ENCODE measurements at regions not wholly inside any gene's neighbourhood (a gene's known extent, or its start where the extent isn't known, plus 50 kb on each side); places are given as distances from the start of the nearest gene placed in this dataset.
"Not testable (repeated sequence)": the region's sequence is repeated elsewhere in the genome, so short reads cannot be mapped to it uniquely, and the experiment has no call there.

- no peak overlapping the region for H3K14ac ChIP-seq (replicated peaks; ENCODE audit: low read depth, low read length)
- no peak overlapping the region for H2BK5ac ChIP-seq (ENCODE audit: low read depth, low read length, poor library complexity, severe bottlenecking)
- H2BK20ac ChIP-seq (ENCODE audit: low read depth, low read length) = no peak overlapping the region
- no peak overlapping the region for H4K8ac ChIP-seq (ENCODE audit: low read depth in 2 of 2, low read length in 2 of 2)
- dilution Hi-C loops (cut with HindIII; ENCODE audit: low sequenced_read_pairs, unreplicated experiment) = no loop called here
- H3K4ac ChIP-seq (ENCODE audit: low read depth, low read length) = no peak overlapping the region
- no peak overlapping the region for H3K18ac ChIP-seq (ENCODE audit: low read depth, low read length)
- no peaks in the 10 kb centered on the region for H3K9me1 ChIP-seq (ENCODE audit: insufficient read depth, low read length)
- H3K9me3 ChIP-seq (ENCODE audit: control insufficient read depth, insufficient read depth, low read length) = no peaks in the 10 kb centered on the region
- H2BK120ac ChIP-seq (ENCODE audit: low read depth, low read length) = no peak overlapping the region
- H3K4me1 ChIP-seq (ENCODE audit: control insufficient read depth, insufficient read depth, low read length) = no peaks in the 10 kb centered on the region
- H4K91ac ChIP-seq (ENCODE audit: insufficient read depth, low read depth, low read length) = no peak overlapping the region
- no peaks in the 10 kb centered on the region for H3K79me1 ChIP-seq (ENCODE audit: low read depth in 1 of 2, low read length in 2 of 2)
- WGBS, 2 experiments (ENCODE audit: extremely low coverage in 2 of 2, insufficient read length in 1 of 2) = no CpG with 5 or more reads among the region's 5 CpGs
- no peak overlapping the region for H3K27ac ChIP-seq (ENCODE audit: insufficient read depth, low read length)
- H3K4me3 ChIP-seq (ENCODE audit: insufficient read depth, low read depth, low read length) = no peak overlapping the region
- peaks cover 3% of the 10 kb centered on the region for H3K27me3 ChIP-seq (ENCODE audit: control insufficient read depth, insufficient read depth, low read length)
- H3K4me2 ChIP-seq (ENCODE audit: low read depth, low read length) = no peak overlapping the region
- DNase-seq (no peak), ATAC-seq (ENCODE audit: low read depth) (peak; percentile 21; the same call in 1 of the 2 replicates)
- H2BK15ac ChIP-seq (ENCODE audit: low read depth, low read length) = no peak overlapping the region
- H4K5ac ChIP-seq (ENCODE audit: low read depth, low read length) = no peak overlapping the region
- no TSS peak for BruUV-seq (replicated peaks)
- no peak overlapping the region for H3K9ac ChIP-seq (ENCODE audit: low read depth, low read length)
- no peak overlapping the region for H2AK5ac ChIP-seq (ENCODE audit: low read depth, low read length)
- ChIA-PET CTCF (no interaction called here), POLR2A (ENCODE audit: unreplicated experiment) (no interaction called here)
- no peak overlapping the region for H2AFZ ChIP-seq (replicated peaks; ENCODE audit: low read length, poor library complexity)
- no peaks in the 10 kb centered on the region for H3K36me3 ChIP-seq (ENCODE audit: control insufficient read depth, insufficient read depth, low read length)
- no peaks in the 10 kb centered on the region for H4K20me1 ChIP-seq (ENCODE audit: insufficient read depth, low read length)
- H3K56ac ChIP-seq (ENCODE audit: extremely low read depth, insufficient read depth, low read length) = no peak overlapping the region
- intact Hi-C loops (cut with micrococcal nuclease) = no loop called here
- H2AK9ac ChIP-seq (replicated peaks; ENCODE audit: low read depth, low read length, poor library complexity) = no peak overlapping the region
- H3K23ac ChIP-seq (ENCODE audit: low read depth, low read length) = no peak overlapping the region
- in situ Hi-C loops (cut with MboI; ENCODE audit: low sequenced_read_pairs) = no loop called here
- TF ChIP-seq SMC3 (IDR thresholded peaks at IDR 0.05; ENCODE audit: low read depth, low read length) = no peak
- no peak for TF ChIP-seq MAZ (IDR thresholded peaks at IDR 0.05; ENCODE audit: borderline replicate concordance, low read depth, low read length)
- TF ChIP-seq RAD21 (IDR thresholded peaks at IDR 0.05; ENCODE audit: low read length) = no peak
- no peak for TF ChIP-seq MAFK (IDR thresholded peaks at IDR 0.05; ENCODE audit: low read depth, low read length)
- no peak for TF ChIP-seq RCOR1 (IDR thresholded peaks at IDR 0.05; ENCODE audit: insufficient replicate concordance, low read length)
- no peak for TF ChIP-seq MXI1 (IDR thresholded peaks at IDR 0.05; ENCODE audit: borderline replicate concordance, low read depth, low read length)
- TF ChIP-seq CEBPB (IDR thresholded peaks at IDR 0.05; ENCODE audit: low read depth, low read length) = no peak
- no peak for TF ChIP-seq RFX5 (IDR thresholded peaks at IDR 0.05; ENCODE audit: low read depth, low read length)
These were observed 103.1 kb upstream of the RHOBTB1 start for GRCh38 chr10:61047081-61047480.

GRCh38 chr10:61045480-61045879 is 101.5 kb upstream of the RHOBTB1 start:
- in situ Hi-C loops (cut with MboI; ENCODE audit: low sequenced_read_pairs); H3K4me3 ChIP-seq (ENCODE audit: insufficient read depth, low read depth, low read length); H2BK5ac ChIP-seq (ENCODE audit: low read depth, low read length, poor library complexity, severe bottlenecking); H2AK5ac ChIP-seq (ENCODE audit: low read depth, low read length); H2AK9ac ChIP-seq (replicated peaks; ENCODE audit: low read depth, low read length, poor library complexity); H4K91ac ChIP-seq (ENCODE audit: insufficient read depth, low read depth, low read length); DNase-seq; H3K27me3 ChIP-seq (ENCODE audit: control insufficient read depth, insufficient read depth, low read length); H3K9me3 ChIP-seq (ENCODE audit: control insufficient read depth, insufficient read depth, low read length); H3K4ac ChIP-seq (ENCODE audit: low read depth, low read length); POLR2A ChIA-PET (ENCODE audit: unreplicated experiment); H2BK120ac ChIP-seq (ENCODE audit: low read depth, low read length); CTCF ChIA-PET; H3K4me2 ChIP-seq (ENCODE audit: low read depth, low read length); H3K9ac ChIP-seq (ENCODE audit: low read depth, low read length); H4K5ac ChIP-seq (ENCODE audit: low read depth, low read length); H3K9me1 ChIP-seq (ENCODE audit: insufficient read depth, low read length); intact Hi-C loops (cut with micrococcal nuclease); H3K56ac ChIP-seq (ENCODE audit: extremely low read depth, insufficient read depth, low read length); H3K18ac ChIP-seq (ENCODE audit: low read depth, low read length); BruUV-seq (replicated peaks); H2BK15ac ChIP-seq (ENCODE audit: low read depth, low read length); H3K4me1 ChIP-seq (ENCODE audit: control insufficient read depth, insufficient read depth, low read length); H3K14ac ChIP-seq (replicated peaks; ENCODE audit: low read depth, low read length); H2AFZ ChIP-seq (replicated peaks; ENCODE audit: low read length, poor library complexity); H3K23ac ChIP-seq (ENCODE audit: low read depth, low read length); H3K36me3 ChIP-seq (ENCODE audit: control insufficient read depth, insufficient read depth, low read length); H4K20me1 ChIP-seq (ENCODE audit: insufficient read depth, low read length); dilution Hi-C loops (cut with HindIII; ENCODE audit: low sequenced_read_pairs, unreplicated experiment); H2BK20ac ChIP-seq (ENCODE audit: low read depth, low read length); H3K79me1 ChIP-seq (ENCODE audit: low read depth in 1 of 2, low read length in 2 of 2); ATAC-seq (ENCODE audit: low read depth); H4K8ac ChIP-seq (ENCODE audit: low read depth in 2 of 2, low read length in 2 of 2); H3K27ac ChIP-seq (ENCODE audit: insufficient read depth, low read length): not testable (repeated sequence)
- WGBS, 2 experiments (ENCODE audit: extremely low coverage in 2 of 2, insufficient read length in 1 of 2) = no CpG with 5 or more reads among the region's 5 CpGs
